Fibroblast of upper back skin (primary cell): ENCODE measurements at regions not wholly inside any gene's neighbourhood (a gene's known extent, or its start where the extent isn't known, plus 50 kb on each side); places are given as distances from the start of the nearest gene placed in this dataset.

Source experiments
- DNase-seq: peaks from one replicate; pipeline ENCODE4 v3.0.0-alpha.2; 2013

- DNase-seq = no peak
Measured at GRCh38 chr10:117078168-117078837, 59.8 kb downstream of the VAX1 start.

- no peak for DNase-seq
Measured at GRCh38 chr10:117075064-117075463, 63.0 kb downstream of the VAX1 start.

- DNase-seq = no peak
Measured at GRCh38 chr10:117074621-117075020, 63.4 kb downstream of the VAX1 start.

- peak; percentile 6 for DNase-seq
Measured at GRCh38 chr10:117071286-117072050, 66.5 kb upstream of the SHTN1 start.
